Panc1 (cell line): ENCODE measurements at regions not wholly inside any gene's neighbourhood (a gene's known extent, or its start where the extent isn't known, plus 50 kb on each side); places are given as distances from the start of the nearest gene placed in this dataset.
"Not testable (repeated sequence)": the region's sequence is repeated elsewhere in the genome, so short reads cannot be mapped to it uniquely, and the experiment has no call there.

ENCODE experiments used
- ATAC-seq: fragments of 200-7000 bp; cut with Tn5 transposase; 2 replicates; pipeline ENCODE4 v1.9.1; 2020; ENCODE audit warnings: mild to moderate bottlenecking, moderate library complexity
- BruUV-seq: library from RNA; stranded (reverse); fragments of 400-500 nt; replicated peaks from 2 replicates; lab custom pipeline; 2021; lab: Mats Ljungman, UMichigan
- CTCF ChIA-PET: fragments of 300-600 bp; sonication (Branson Sonifier 250); formaldehyde crosslinking; loops from one replicate; lab custom pipeline; 2022; ENCODE audit warnings: antibody characterized with exemption; lab: Charles Lee
- POLR2A ChIA-PET: fragments of 300-600 bp; sonication (Branson Sonifier 250); formaldehyde crosslinking; loops from one replicate; lab custom pipeline; 2022; ENCODE audit warnings: antibody characterized with exemption; lab: Charles Lee
- DNase-seq: peaks from one replicate; pipeline ENCODE4 v3.0.0-alpha.2; 2010; ENCODE audit warnings: low read depth, low spot score
- H3K27ac ChIP-seq: 2 replicates; pipeline ENCODE4 v1.5.1; 2011; ENCODE audit warnings: mild to moderate bottlenecking, low read length, inconsistent platforms
- H3K27me3 ChIP-seq: fragments of 200-500 bp; sonication (Bioruptor generic); 2 replicates; pipeline ENCODE4 v1.6.0; 2014; ENCODE audit warnings: low read length, inconsistent platforms; ENCODE audit not compliant: control insufficient read depth, insufficient read depth
- H3K36me3 ChIP-seq: fragments of 200-500 bp; sonication (Bioruptor generic); 2 replicates; pipeline ENCODE4 v1.5.1; 2014; ENCODE audit warnings: inconsistent platforms, mild to moderate bottlenecking, low read length, moderate library complexity; ENCODE audit not compliant: control insufficient read depth, insufficient read depth
- H3K4me1 ChIP-seq: 2 replicates; pipeline ENCODE4 v1.5.1; 2011; ENCODE audit warnings: inconsistent platforms, mild to moderate bottlenecking, low read length, moderate library complexity; ENCODE audit not compliant: control insufficient read depth, insufficient read depth
- H3K4me3 ChIP-seq, 2 experiments: 2 replicates each; pipeline ENCODE4 v1.5.1; 2011 to 2012; ENCODE audit warnings: low read depth in 2 of 2, low read length in 2 of 2, mild to moderate bottlenecking in 2 of 2, inconsistent platforms in 1 of 2, moderate library complexity in 1 of 2
- H3K9me3 ChIP-seq: fragments of 200-500 bp; sonication (Bioruptor generic); 2 replicates; pipeline ENCODE4 v1.5.1; 2014; ENCODE audit warnings: low read depth, mild to moderate bottlenecking, inconsistent platforms, low read length, moderate library complexity; ENCODE audit not compliant: control insufficient read depth, insufficient read depth
- POLR2AphosphoS5 ChIP-seq: IDR thresholded peaks from 2 replicates; pipeline ENCODE4 v1.6.1; 2012; ENCODE audit warnings: mild to moderate bottlenecking, low read depth, low read length, moderate library complexity
- TCF7L2 ChIP-seq: IDR thresholded peaks from 2 replicates; pipeline ENCODE4 v1.6.1; 2011; ENCODE audit warnings: mild to moderate bottlenecking, low read depth, low read length, inconsistent platforms
- in situ Hi-C: cut with HindIII; loops from 2 replicates; pipeline ENCODE4 v1.10.0; 2016; ENCODE audit warnings: low sequenced_read_pairs, low pct_unique_long_range_greater_than_20kb
- intact Hi-C: fragments of 100-400 bp; cut with micrococcal nuclease; formaldehyde crosslinking; loops from one replicate; pipeline ENCODE4 v1.10.0; 2022; ENCODE audit not compliant: unreplicated experiment
- TF ChIP-seq, protein P1 (sequence below): fragments of 450-650 bp; IDR thresholded peaks from 2 replicates; pipeline ENCODE4 v1.5.1; 2017; ENCODE audit warnings: mild to moderate bottlenecking
- TF ChIP-seq, protein P2 (sequence below), 2 experiments: IDR thresholded peaks; 2 replicates each; pipeline ENCODE4 v1.6.1; 2011 to 2012; ENCODE audit warnings: low read depth in 2 of 2, control low read depth in 1 of 2, low read length in 1 of 2, mild to moderate bottlenecking in 1 of 2, moderate library complexity in 1 of 2; ENCODE audit not compliant: insufficient read depth in 1 of 2

DNA sequence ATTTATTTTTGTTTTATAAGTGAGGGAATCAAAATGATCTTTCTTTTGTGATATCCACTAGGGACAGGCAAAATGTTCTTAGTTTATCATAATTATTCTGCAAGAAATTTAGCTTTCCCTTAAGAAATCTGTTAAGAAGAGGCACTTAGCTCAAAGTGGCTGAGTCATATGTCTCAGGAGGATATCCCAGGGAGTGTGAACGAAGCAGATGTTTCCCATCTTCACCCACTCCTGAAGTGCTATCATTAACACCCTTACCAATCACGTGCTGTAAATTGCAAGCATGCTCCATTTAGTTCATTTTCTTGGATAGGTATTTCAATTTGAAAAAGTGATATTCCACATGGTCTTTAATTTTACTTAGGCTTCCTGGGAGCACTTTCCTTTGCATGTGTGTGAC lies 774.3 kb upstream of the TMEFF2 start:
- H3K36me3 ChIP-seq: no peaks in the 10 kb centered on the region
- H3K4me3 ChIP-seq: no peak overlapping the region
- in situ Hi-C loops (no loop called here), intact Hi-C loops (no loop called here)
- POLR2A ChIA-PET: no interaction called here
- TF ChIP-seq, protein P1, sequence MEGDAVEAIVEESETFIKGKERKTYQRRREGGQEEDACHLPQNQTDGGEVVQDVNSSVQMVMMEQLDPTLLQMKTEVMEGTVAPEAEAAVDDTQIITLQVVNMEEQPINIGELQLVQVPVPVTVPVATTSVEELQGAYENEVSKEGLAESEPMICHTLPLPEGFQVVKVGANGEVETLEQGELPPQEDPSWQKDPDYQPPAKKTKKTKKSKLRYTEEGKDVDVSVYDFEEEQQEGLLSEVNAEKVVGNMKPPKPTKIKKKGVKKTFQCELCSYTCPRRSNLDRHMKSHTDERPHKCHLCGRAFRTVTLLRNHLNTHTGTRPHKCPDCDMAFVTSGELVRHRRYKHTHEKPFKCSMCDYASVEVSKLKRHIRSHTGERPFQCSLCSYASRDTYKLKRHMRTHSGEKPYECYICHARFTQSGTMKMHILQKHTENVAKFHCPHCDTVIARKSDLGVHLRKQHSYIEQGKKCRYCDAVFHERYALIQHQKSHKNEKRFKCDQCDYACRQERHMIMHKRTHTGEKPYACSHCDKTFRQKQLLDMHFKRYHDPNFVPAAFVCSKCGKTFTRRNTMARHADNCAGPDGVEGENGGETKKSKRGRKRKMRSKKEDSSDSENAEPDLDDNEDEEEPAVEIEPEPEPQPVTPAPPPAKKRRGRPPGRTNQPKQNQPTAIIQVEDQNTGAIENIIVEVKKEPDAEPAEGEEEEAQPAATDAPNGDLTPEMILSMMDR: no peak
- TF ChIP-seq, protein P2, sequence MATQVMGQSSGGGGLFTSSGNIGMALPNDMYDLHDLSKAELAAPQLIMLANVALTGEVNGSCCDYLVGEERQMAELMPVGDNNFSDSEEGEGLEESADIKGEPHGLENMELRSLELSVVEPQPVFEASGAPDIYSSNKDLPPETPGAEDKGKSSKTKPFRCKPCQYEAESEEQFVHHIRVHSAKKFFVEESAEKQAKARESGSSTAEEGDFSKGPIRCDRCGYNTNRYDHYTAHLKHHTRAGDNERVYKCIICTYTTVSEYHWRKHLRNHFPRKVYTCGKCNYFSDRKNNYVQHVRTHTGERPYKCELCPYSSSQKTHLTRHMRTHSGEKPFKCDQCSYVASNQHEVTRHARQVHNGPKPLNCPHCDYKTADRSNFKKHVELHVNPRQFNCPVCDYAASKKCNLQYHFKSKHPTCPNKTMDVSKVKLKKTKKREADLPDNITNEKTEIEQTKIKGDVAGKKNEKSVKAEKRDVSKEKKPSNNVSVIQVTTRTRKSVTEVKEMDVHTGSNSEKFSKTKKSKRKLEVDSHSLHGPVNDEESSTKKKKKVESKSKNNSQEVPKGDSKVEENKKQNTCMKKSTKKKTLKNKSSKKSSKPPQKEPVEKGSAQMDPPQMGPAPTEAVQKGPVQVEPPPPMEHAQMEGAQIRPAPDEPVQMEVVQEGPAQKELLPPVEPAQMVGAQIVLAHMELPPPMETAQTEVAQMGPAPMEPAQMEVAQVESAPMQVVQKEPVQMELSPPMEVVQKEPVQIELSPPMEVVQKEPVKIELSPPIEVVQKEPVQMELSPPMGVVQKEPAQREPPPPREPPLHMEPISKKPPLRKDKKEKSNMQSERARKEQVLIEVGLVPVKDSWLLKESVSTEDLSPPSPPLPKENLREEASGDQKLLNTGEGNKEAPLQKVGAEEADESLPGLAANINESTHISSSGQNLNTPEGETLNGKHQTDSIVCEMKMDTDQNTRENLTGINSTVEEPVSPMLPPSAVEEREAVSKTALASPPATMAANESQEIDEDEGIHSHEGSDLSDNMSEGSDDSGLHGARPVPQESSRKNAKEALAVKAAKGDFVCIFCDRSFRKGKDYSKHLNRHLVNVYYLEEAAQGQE (IDR thresholded peaks at IDR 0.05; ENCODE audit: insufficient read depth in 1 of 2, low read depth in 2 of 2, low read length in 1 of 2): no peak
- TF ChIP-seq TCF7L2: no peak
- no peak overlapping the region for H3K27ac ChIP-seq
- CTCF ChIA-PET: no interaction called here
- DNase-seq: no peak
- no peaks in the 10 kb centered on the region for H3K27me3 ChIP-seq
- no peaks in the 10 kb centered on the region for H3K4me1 ChIP-seq
- no peaks in the 10 kb centered on the region; the same call in 1 of the 2 replicates for H3K9me3 ChIP-seq
- no peak for ATAC-seq
- no TSS peak for BruUV-seq

DNA sequence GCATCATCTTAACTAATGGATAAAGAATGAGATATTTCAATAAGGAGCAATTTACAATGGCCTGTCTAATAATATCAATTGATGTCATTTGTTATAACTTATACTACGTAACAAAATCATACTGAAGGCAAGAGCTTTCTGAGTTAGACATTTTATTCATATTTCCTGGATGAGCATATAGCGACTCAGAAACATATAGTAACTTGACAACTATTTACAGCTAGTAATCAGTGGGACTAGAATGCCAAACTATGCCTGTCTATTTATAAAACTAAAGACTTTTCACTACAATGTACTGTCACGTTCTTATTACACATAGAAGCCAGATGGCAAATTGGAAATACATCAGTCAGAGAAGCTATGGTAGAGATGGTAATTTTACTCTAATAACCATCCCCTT lies 766.2 kb upstream of the TMEFF2 start:
- H3K9me3 ChIP-seq: no peaks in the 10 kb centered on the region
- H3K36me3 ChIP-seq: no peaks in the 10 kb centered on the region
- H3K4me1 ChIP-seq: no peaks in the 10 kb centered on the region
- DNase-seq (no peak), ATAC-seq (no peak)
- BruUV-seq: no TSS peak
- H3K27me3 ChIP-seq: no peaks in the 10 kb centered on the region
- CTCF ChIA-PET: no interaction called here
- intact Hi-C loops (no loop called here), in situ Hi-C loops (no loop called here)
- no peak overlapping the region for H3K4me3 ChIP-seq
- POLR2A ChIA-PET: no interaction called here
- H3K27ac ChIP-seq: no peak overlapping the region
- TF ChIP-seq TCF7L2 (no peak), POLR2AphosphoS5 (no peak)
- TF ChIP-seq, protein P1: no peak
- TF ChIP-seq, protein P2 (IDR thresholded peaks at IDR 0.05; ENCODE audit: insufficient read depth in 1 of 2, low read depth in 2 of 2, low read length in 1 of 2): no peak

DNA sequence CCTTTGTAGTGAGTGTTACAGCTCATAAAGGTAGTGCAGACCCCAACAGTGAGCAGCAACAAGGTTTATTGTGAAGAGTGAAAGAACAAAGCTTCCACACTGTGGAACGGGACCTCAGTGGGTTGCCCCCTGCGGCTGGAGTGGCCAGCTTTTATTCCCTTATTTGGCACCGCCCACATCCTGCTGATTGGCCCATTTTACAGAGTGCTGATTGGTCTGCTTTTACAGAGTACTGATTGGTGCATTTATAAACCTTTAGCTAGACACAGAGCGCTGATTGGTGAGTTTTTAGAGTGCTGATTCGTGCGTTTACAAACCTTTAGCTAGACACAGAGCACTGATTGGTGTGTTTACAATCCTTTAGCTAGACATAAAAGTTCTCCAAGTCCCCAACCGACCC lies 763.9 kb upstream of the TMEFF2 start:
- H3K27me3 ChIP-seq, H3K4me3 ChIP-seq, DNase-seq, H3K4me1 ChIP-seq, H3K9me3 ChIP-seq, in situ Hi-C loops, H3K27ac ChIP-seq, CTCF ChIA-PET, H3K36me3 ChIP-seq, BruUV-seq, POLR2A ChIA-PET, intact Hi-C loops, ATAC-seq: not testable (repeated sequence)
